Germinal center (tissue), 1 donor: ENCODE measurements at regions not wholly inside any gene's neighbourhood (a gene's known extent, or its start where the extent isn't known, plus 50 kb on each side); places are given as distances from the start of the nearest gene placed in this dataset.
"Not testable (repeated sequence)": the region's sequence is repeated elsewhere in the genome, so short reads cannot be mapped to it uniquely, and the experiment has no call there.

Experiments
- DNase-seq: peaks from one replicate; pipeline ENCODE4 v3.0.0; 2012; ENCODE audit warnings: mixed read lengths, low spot score

GRCh38 chr20:22529150-22530019 lies 55.0 kb downstream of the FOXA2 start:
- DNase-seq = no peak

- no peak for DNase-seq
Measured at GRCh38 chr20:22526512-22527012, 57.8 kb downstream of the FOXA2 start.

GRCh38 chr20:22525821-22526220 lies 58.6 kb downstream of the FOXA2 start:
- DNase-seq = no peak

GRCh38 chr20:22525069-22525820 lies 59.1 kb downstream of the FOXA2 start:
- DNase-seq = no peak

GRCh38 chr20:22524393-22525015 lies 59.9 kb downstream of the FOXA2 start:
- DNase-seq = no peak

GRCh38 chr20:22523499-22524392 lies 60.6 kb downstream of the FOXA2 start:
- DNase-seq = no peak

- no peak for DNase-seq
Measured at GRCh38 chr20:22523128-22523498, 61.3 kb downstream of the FOXA2 start.

GRCh38 chr20:22522701-22523100 lies 61.7 kb downstream of the FOXA2 start:
- DNase-seq = no peak

- DNase-seq = not testable (repeated sequence)
Measured at GRCh38 chr20:22521940-22522339, 62.4 kb downstream of the FOXA2 start.

GRCh38 chr20:22520381-22520780 lies 64.0 kb downstream of the FOXA2 start:
- no peak for DNase-seq

- no peak for DNase-seq
Measured at GRCh38 chr20:22515264-22515663, 69.1 kb downstream of the FOXA2 start.

GRCh38 chr20:22513574-22513973 lies 70.8 kb downstream of the FOXA2 start:
- DNase-seq = no peak

GRCh38 chr20:22512911-22513489 lies 71.4 kb downstream of the FOXA2 start:
- DNase-seq = no peak

- no peak for DNase-seq
Measured at GRCh38 chr20:22511943-22512910, 72.1 kb downstream of the FOXA2 start.

- no peak for DNase-seq
Measured at GRCh38 chr20:22509843-22510147, 74.6 kb downstream of the FOXA2 start.

GRCh38 chr20:22509090-22509842 lies 75.1 kb downstream of the FOXA2 start:
- no peak for DNase-seq

- no peak for DNase-seq
Measured at GRCh38 chr20:22508426-22508825, 75.9 kb downstream of the FOXA2 start.

GRCh38 chr20:22507240-22507961 lies 77.0 kb downstream of the FOXA2 start:
- no peak for DNase-seq

- DNase-seq = no peak
Measured at GRCh38 chr20:22506827-22507226, 77.5 kb downstream of the FOXA2 start.
